ENCODE measurements at regions not wholly inside any gene's neighbourhood (a gene's known extent, or its start where the extent isn't known, plus 50 kb on each side); places are given as distances from the start of the nearest gene placed in this dataset.
A peak's percentile ranks its signal among the peaks of the same experiment; 100 is the strongest.

GRCh38 chr3:35929158-35929557 lies 289.8 kb downstream of the ARPP21 start:
- in situ Hi-C loops (cut with HindIII; ENCODE audit: low pct_ligation_motif_present, low sequenced_read_pairs) = no loop called here
- TF ChIP-seq CTCF (IDR thresholded peaks at IDR 0.05; ENCODE audit: low read depth, low read length, missing control alignments) = no peak
- peak; percentile 72 for DNase-seq
- no peak overlapping the region for H3K27ac ChIP-seq
- H3K36me3 ChIP-seq (replicated peaks) = no peaks in the 10 kb centered on the region
- no peak overlapping the region for H3K4me3 ChIP-seq (ENCODE audit: low read depth, low read length)
- no peaks in the 10 kb centered on the region for H3K27me3 ChIP-seq (replicated peaks)

- no peak for DNase-seq
- no peak for TF ChIP-seq CTCF (IDR thresholded peaks at IDR 0.05; ENCODE audit: low read depth, low read length, missing control alignments)
Measured at GRCh38 chr3:35931867-35932266, 292.5 kb downstream of the ARPP21 start.

GRCh38 chr3:35932995-35933394 lies 293.7 kb downstream of the ARPP21 start:
- peak; percentile 97 for DNase-seq
- H3K27me3 ChIP-seq (replicated peaks) = no peaks in the 10 kb centered on the region

More at GRCh38 chr3:35931867-35932266, 292.5 kb downstream of the ARPP21 start:
- Histone ChIP-seq H3K27ac (peak overlapping the region; percentile 70), H3K36me3 (replicated peaks) (no peaks in the 10 kb centered on the region), H3K27me3 (replicated peaks) (no peaks in the 10 kb centered on the region), H3K4me3 (ENCODE audit: low read depth, low read length) (no peak overlapping the region)
- in situ Hi-C loops (cut with HindIII; ENCODE audit: low pct_ligation_motif_present, low sequenced_read_pairs) = no loop called here

GRCh38 chr3:35936571-35936970 lies 297.2 kb downstream of the ARPP21 start:
- in situ Hi-C loops (cut with HindIII; ENCODE audit: low pct_ligation_motif_present, low sequenced_read_pairs) = no loop called here
- no peaks in the 10 kb centered on the region for H3K27me3 ChIP-seq (replicated peaks)
- no peak for TF ChIP-seq CTCF (IDR thresholded peaks at IDR 0.05; ENCODE audit: low read depth, low read length, missing control alignments)
- peak; percentile 38 for DNase-seq
- H3K4me3 ChIP-seq (ENCODE audit: low read depth, low read length) = no peak overlapping the region
- H3K36me3 ChIP-seq (replicated peaks) = no peaks in the 10 kb centered on the region
- H3K27ac ChIP-seq = no peak overlapping the region

More at GRCh38 chr3:35932995-35933394, 293.7 kb downstream of the ARPP21 start:
- in situ Hi-C loops (cut with HindIII; ENCODE audit: low pct_ligation_motif_present, low sequenced_read_pairs) = no loop called here
- TF ChIP-seq CTCF (IDR thresholded peaks at IDR 0.05; ENCODE audit: low read depth, low read length, missing control alignments) = no peak
- Histone ChIP-seq H3K27ac (peak overlapping the region; percentile 70), H3K4me3 (ENCODE audit: low read depth, low read length) (no peak overlapping the region), H3K36me3 (replicated peaks) (no peaks in the 10 kb centered on the region)

- Histone ChIP-seq H3K27ac (peak overlapping the region; percentile 65), H3K36me3 (replicated peaks) (no peaks in the 10 kb centered on the region), H3K27me3 (replicated peaks) (no peaks in the 10 kb centered on the region), H3K4me3 (ENCODE audit: low read depth, low read length) (no peak overlapping the region)
- DNase-seq = peak; percentile 44
- no peak for TF ChIP-seq CTCF (IDR thresholded peaks at IDR 0.05; ENCODE audit: low read depth, low read length, missing control alignments)
- in situ Hi-C loops (cut with HindIII; ENCODE audit: low pct_ligation_motif_present, low sequenced_read_pairs) = no loop called here
Measured at GRCh38 chr3:35944926-35945710, 305.8 kb downstream of the ARPP21 start.

Data from brain microvascular endothelial cell (primary cell).